Mesothelial cell of epicardium (in vitro differentiated cells): ENCODE measurements at regions not wholly inside any gene's neighbourhood (a gene's known extent, or its start where the extent isn't known, plus 50 kb on each side); places are given as distances from the start of the nearest gene placed in this dataset.
"Not testable (repeated sequence)": the region's sequence is repeated elsewhere in the genome, so short reads cannot be mapped to it uniquely, and the experiment has no call there.

Experiments used
- DNase-seq, 2 experiments: peaks; one replicate each; pipeline ENCODE4 v3.0.0; 2021; ENCODE audit warnings: low spot score in 2 of 2; ENCODE audit not compliant: unreplicated experiment in 2 of 2
- H3K27ac Mint-ChIP-seq: 2 replicates; pipeline ENCODE4 v1.8.0; 2021; ENCODE audit warnings: mixed read lengths
- H3K27me3 Mint-ChIP-seq: 2 replicates; pipeline ENCODE4 v1.8.0; 2021; ENCODE audit warnings: low read depth, mixed read lengths
- H3K36me3 Mint-ChIP-seq: 2 replicates; pipeline ENCODE4 v1.8.0; 2021; ENCODE audit warnings: mixed read lengths
- H3K4me1 Mint-ChIP-seq: 2 replicates; pipeline ENCODE4 v1.8.0; 2021; ENCODE audit warnings: mixed read lengths
- H3K4me3 Mint-ChIP-seq: 2 replicates; pipeline ENCODE4 v1.8.0; 2021; ENCODE audit warnings: mild to moderate bottlenecking, moderate library complexity, mixed read lengths
- H3K9me3 Mint-ChIP-seq: 2 replicates; pipeline ENCODE4 v1.8.0; 2021; ENCODE audit warnings: mixed read lengths
- TF ChIP-seq, protein P1 (sequence below): fragments of 200-600 bp; sonication (generic); IDR thresholded peaks from one replicate; pipeline ENCODE4 v1.5.0; 2021; ENCODE audit warnings: antibody characterized with exemption; ENCODE audit not compliant: unreplicated experiment

DNA sequence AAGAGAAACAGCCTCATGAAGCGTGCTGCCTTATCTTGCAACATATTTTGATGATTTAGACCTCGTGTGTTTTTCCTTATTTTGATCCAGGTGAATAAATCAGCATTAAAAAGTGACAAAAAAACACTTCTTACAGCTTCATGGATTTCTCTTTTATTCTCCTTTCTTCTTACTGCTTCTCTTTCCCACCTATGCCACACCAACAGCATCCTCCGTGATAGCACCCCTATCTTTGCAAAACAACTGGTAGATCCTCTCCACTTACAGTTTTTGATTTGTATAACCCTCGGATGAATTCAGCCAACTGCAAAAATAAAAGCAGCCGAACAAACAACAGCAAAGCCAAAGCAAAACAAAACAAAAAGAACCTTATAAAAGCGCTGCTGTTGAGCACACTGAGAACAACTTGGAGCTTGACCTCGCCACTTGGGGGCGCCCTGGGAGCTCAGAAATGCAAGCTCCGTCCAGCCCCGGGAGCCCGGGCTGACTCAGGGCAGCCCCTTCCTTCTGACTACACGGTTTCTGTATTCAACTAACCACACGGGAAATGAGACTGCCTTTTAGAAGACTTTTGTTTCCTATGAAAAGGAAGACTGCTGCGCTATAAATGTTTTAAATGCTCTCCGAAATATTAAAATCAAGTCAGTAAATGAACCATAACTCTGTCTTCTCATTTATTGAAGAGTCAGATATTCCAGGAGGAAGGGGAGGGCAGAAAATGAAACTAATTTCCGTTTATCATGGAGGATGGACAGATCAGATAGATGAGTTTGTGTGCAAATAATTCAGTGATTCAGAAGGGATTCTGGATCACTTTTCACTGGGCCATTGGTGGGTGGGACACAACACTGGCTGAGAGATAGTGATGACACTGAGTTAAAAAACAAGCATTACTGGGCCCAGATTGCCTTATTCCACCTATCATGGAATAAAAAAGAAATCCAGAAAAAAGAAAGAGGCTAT is 186.8 kb downstream of the ATP6V0E2 start:
- H3K27me3 Mint-ChIP-seq = peaks cover 37% of the 10 kb centered on the region
- peak; percentile 35 to 82 for DNase-seq
- not testable (repeated sequence) for H3K9me3 Mint-ChIP-seq, H3K4me1 Mint-ChIP-seq, H3K36me3 Mint-ChIP-seq, H3K27ac Mint-ChIP-seq, H3K4me3 Mint-ChIP-seq

DNA sequence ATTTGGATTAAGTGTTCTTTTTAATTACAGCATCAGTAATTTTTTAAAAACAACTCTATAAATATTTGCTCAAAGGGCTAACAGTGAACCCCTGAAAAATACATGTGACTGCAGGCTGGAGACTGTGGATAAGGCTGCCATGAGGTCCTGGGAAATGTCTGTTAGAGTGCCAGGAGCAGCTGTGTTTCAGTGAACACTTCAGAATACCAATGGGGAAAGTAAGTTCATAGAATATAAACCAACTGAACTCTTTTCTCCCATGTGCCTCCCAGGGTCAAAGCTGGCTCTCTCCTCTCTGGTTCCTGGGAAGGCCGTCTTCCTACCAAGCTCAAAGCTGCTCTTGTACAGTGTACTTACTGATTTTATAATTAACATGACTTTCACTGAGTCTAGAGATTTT is 189.4 kb downstream of the ATP6V0E2 start:
- H3K27me3 Mint-ChIP-seq = peaks cover 29% of the 10 kb centered on the region
- H3K9me3 Mint-ChIP-seq, H3K36me3 Mint-ChIP-seq, H3K4me3 Mint-ChIP-seq, H3K27ac Mint-ChIP-seq, DNase-seq, H3K4me1 Mint-ChIP-seq: not testable (repeated sequence)

DNA sequence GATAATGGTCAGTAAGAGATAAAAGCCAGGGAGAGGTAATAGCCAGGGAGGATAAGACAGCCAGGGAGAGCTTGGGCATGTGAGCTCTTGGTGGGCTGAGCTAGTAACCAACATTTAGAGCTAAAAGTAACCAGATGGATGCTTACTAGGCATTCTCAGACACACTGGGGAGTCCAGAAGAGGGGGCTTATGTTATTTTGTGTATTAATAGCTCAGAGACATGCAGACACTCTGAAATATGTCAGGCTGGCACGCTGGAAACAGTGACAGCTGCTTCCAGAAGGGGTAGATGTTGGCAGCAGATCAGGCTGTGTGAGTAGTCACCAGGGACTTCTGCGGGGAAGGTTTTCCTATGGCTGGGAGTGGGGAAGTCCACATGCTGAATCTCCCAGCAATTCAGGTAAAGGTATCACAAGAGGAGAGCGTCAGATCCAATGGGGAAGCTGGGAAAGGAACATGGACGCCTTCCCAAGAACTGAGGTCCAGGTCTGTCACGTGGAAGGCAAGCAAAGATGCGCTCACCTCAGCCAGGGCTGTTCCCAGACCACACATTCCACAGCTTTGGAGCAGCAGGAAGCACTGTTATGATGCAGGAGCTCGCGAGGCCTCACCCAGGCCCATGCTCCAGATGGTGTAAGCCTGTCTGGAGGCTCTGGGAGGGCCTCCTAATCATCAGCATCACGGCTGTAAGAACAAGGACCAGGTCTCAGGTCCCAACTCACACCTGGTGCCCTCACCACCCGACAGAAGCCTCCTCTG is 196.0 kb downstream of the ATP6V0E2 start:
- H3K4me1 Mint-ChIP-seq, H3K4me3 Mint-ChIP-seq, H3K27ac Mint-ChIP-seq, DNase-seq, H3K9me3 Mint-ChIP-seq, H3K36me3 Mint-ChIP-seq: not testable (repeated sequence)
- peaks cover 15% of the 10 kb centered on the region for H3K27me3 Mint-ChIP-seq

DNA sequence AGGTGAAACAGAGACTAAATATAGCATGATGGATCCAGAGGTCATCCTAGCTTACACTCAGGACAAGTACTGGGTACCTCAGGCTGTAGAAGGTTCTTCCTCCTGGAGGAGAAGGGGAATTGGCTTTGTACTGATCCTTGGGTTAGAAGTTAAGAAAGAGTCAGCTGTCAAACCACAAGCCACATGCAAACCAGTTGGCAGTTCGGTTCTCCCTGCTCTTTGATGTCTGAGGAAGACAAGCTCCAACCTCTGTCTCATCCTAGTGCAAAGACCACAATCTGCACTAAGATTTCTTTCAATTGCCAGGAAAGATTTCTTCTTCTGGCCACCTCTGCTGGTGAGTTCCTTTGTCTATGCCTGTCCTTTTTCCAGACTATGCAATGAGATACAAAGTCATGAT is 203.8 kb downstream of the ATP6V0E2 start:
- peaks cover 26% of the 10 kb centered on the region for H3K27me3 Mint-ChIP-seq
- H3K36me3 Mint-ChIP-seq = not testable (repeated sequence)

DNA sequence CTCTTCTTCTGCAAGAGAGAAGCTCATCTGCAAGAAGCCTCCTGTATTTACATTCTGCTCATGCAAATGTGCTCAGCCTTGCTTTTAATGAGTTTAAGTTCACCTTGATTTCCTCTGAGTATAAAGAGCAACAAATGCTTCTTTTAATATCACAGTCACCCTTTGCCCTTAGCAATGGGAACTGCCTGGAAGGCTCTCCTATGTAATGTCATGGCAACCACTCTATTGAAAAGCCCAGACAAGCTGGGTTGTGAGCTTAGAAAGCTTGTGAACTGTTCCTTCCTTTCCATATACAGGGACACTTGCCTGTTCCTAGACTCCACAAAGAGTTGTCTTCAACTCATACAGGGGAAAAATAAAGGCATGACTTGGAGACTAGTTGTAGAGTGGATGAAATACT is 208.1 kb downstream of the ATP6V0E2 start:
- H3K27ac Mint-ChIP-seq = not testable (repeated sequence)

More for the DNA sequence above, 203.8 kb downstream of the ATP6V0E2 start:
- not testable (repeated sequence) for H3K4me1 Mint-ChIP-seq, DNase-seq, H3K9me3 Mint-ChIP-seq, H3K27ac Mint-ChIP-seq, H3K4me3 Mint-ChIP-seq

DNA sequence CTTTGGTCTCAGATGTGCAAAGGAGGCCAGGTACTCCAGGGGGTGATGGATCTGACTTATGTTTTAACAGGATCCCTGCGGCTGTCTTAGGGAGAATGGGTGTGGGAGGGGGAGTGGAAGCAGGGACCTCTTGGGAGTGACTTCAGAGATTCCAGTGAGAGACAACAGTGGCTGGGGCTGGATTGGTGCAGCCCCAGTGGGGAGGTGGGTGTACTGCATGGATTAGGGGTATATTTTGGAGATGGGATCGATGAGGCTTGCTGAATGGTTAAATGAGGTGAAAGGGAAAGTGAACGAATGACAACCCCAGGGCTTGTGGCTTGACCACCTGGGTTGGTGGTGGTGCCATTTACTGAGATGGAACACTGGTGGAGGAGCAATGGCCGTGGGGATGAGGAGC is 211.0 kb downstream of the ATP6V0E2 start:
- H3K36me3 Mint-ChIP-seq = not testable (repeated sequence)

More for the DNA sequence above, 208.1 kb downstream of the ATP6V0E2 start:
- not testable (repeated sequence) for H3K4me1 Mint-ChIP-seq, DNase-seq, H3K4me3 Mint-ChIP-seq, H3K9me3 Mint-ChIP-seq, H3K36me3 Mint-ChIP-seq
- peaks cover 35% of the 10 kb centered on the region for H3K27me3 Mint-ChIP-seq

DNA sequence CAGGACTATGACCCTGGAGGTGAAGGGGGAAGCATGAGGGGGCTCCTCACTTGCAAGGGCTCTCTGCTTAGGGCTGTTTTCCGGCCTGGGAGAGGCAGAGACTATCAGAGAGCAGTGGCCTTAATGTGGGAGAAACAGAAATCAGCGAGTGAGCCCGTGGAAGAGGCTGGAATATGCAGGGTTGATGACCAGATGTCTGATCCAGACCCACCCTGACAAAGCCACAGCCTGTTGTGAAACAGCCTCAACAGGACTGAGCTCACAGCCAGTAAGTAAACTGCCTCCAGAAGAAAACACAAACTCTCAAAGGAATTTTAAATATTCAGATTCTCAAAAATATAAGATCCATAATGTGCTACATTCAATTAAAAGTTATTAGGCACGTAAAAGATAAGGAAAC is 213.7 kb downstream of the ATP6V0E2 start:
- H3K27ac Mint-ChIP-seq, H3K4me3 Mint-ChIP-seq, H3K9me3 Mint-ChIP-seq, H3K36me3 Mint-ChIP-seq, DNase-seq: not testable (repeated sequence)
- Mint-ChIP-seq H3K4me1 (peaks cover 12% of the 10 kb centered on the region), H3K27me3 (peaks cover 14% of the 10 kb centered on the region)

More for the DNA sequence above, 211.0 kb downstream of the ATP6V0E2 start:
- TF ChIP-seq, protein P1, sequence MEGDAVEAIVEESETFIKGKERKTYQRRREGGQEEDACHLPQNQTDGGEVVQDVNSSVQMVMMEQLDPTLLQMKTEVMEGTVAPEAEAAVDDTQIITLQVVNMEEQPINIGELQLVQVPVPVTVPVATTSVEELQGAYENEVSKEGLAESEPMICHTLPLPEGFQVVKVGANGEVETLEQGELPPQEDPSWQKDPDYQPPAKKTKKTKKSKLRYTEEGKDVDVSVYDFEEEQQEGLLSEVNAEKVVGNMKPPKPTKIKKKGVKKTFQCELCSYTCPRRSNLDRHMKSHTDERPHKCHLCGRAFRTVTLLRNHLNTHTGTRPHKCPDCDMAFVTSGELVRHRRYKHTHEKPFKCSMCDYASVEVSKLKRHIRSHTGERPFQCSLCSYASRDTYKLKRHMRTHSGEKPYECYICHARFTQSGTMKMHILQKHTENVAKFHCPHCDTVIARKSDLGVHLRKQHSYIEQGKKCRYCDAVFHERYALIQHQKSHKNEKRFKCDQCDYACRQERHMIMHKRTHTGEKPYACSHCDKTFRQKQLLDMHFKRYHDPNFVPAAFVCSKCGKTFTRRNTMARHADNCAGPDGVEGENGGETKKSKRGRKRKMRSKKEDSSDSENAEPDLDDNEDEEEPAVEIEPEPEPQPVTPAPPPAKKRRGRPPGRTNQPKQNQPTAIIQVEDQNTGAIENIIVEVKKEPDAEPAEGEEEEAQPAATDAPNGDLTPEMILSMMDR = peak; percentile 15
- Mint-ChIP-seq H3K27me3 (peaks cover 24% of the 10 kb centered on the region), H3K4me1 (peaks cover 11% of the 10 kb centered on the region)
- not testable (repeated sequence) for H3K27ac Mint-ChIP-seq, DNase-seq, H3K9me3 Mint-ChIP-seq, H3K4me3 Mint-ChIP-seq

DNA sequence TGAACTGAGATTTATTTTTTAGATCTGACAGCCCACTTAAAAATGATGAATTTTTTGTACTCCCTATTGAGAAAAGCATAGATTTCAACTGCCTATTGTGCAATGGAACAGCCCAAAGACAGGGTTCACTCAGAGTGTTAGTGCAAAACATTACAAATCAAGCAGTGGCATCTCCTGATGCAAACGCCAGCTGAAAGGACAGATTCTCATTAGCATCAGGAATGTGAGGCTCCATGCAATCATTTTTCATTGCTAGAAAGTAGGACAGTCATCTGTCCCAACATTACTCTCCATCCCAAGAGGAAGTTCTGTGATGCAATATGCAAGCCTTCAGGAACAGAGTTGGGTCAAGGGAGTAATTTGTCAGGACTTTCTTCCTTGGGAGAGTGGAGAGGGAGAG is 215.4 kb downstream of the ATP6V0E2 start:
- H3K27ac Mint-ChIP-seq = peak overlapping the region; percentile 55
- H3K27me3 Mint-ChIP-seq = peaks cover 12% of the 10 kb centered on the region
- not testable (repeated sequence) for H3K9me3 Mint-ChIP-seq, H3K36me3 Mint-ChIP-seq, DNase-seq, H3K4me3 Mint-ChIP-seq
- H3K4me1 Mint-ChIP-seq = peaks cover 14% of the 10 kb centered on the region

DNA sequence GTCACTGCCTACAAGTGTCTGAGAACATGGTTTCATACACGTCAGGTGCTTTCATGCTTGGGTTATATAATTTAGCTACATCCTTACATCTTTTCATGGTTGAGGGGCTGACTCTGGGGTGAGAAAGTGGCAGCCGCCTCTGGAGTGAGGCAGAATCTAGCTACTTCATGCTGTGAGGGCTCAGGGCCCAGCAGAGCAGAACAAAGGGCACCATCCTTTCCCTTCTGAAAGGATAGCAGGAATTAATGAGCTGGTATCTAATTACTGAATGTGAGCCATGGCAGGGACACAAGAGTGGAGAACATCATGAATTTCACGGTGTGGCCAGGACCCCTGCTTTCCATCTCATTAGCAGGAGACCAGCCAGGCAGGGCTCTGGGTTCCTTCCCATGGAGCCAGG is 217.0 kb downstream of the ATP6V0E2 start:
- H3K4me3 Mint-ChIP-seq, H3K27me3 Mint-ChIP-seq, H3K36me3 Mint-ChIP-seq, H3K27ac Mint-ChIP-seq, H3K9me3 Mint-ChIP-seq, DNase-seq: not testable (repeated sequence)
- peaks cover 14% of the 10 kb centered on the region for H3K4me1 Mint-ChIP-seq

DNA sequence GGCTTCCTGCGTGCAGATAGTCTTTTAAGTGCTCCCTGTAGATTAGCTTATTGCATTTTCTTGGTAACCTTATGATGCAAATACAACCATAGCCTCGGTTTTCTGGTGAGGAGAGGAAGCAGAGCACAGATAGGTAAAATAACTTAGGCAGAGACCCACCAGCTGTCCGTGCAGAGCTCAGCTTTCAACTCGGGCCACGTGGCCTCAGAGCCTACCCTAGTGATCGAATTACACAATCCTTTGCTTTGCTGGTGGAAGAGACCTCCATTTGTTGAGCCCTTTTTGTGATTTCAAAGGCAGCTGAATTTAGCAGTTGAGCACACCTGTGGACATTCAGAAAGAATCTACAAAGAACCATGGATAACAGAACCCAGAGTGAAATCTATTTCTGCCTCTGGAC is 220.1 kb downstream of the ATP6V0E2 start:
- DNase-seq, H3K36me3 Mint-ChIP-seq, H3K4me3 Mint-ChIP-seq, H3K9me3 Mint-ChIP-seq, H3K27ac Mint-ChIP-seq, H3K27me3 Mint-ChIP-seq: not testable (repeated sequence)
- H3K4me1 Mint-ChIP-seq = peaks cover 21% of the 10 kb centered on the region

DNA sequence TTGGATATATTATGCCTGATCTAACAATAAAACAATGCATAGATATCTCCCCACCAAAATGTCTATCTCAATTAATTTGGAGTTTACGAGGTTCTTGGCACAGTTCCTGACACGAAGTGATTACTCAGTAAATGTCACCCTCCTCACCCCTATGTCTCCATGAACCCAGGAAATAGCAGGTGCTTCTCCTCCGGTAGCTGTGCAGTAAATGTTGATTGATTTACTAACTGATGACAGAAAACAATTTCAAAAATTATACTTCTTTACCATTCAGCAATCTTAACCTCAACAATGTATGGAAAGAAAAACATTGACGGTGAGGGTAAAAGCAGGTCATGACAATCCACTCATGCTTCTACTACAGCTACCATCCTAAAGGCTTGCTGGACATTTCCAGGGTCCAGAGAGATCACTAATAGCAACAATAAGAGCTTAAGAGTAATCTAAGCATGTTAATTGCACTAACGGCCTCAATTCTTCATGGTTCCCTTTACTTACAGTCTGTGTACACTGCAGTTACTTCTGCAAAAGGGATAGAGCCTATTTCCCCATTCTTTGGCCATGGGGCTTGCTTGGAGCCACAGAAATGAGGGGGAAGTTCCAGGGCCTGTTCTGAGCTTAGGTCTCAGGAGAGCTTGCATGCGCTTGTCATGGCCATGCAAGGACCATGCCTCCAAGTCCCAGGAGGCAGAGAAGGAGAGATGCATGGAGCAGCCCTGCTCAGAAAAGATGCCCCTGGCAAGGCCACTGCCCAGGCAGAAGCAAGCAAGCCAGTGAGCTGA is 222.6 kb downstream of the ATP6V0E2 start:
- H3K36me3 Mint-ChIP-seq, H3K9me3 Mint-ChIP-seq: not testable (repeated sequence)
- peak overlapping the region; percentile 82 for H3K27ac Mint-ChIP-seq

DNA sequence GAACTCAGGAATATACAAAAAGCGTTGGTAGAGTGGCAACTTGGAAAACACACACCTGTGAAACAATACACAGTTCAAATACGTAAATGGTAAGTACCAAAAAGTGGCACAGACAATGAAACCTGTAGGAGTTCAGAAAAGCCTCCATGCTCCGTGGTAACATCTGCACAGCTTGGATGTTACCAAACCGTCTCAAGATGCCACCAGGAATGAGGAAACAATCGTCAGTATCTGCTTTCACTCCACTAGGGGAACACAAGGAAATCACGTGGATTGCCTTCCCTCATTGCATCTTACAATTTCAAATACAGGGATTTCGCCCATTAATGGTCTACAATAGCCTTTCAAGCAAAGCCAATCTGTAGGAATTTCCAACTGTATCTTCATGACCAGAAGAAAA is 224.6 kb upstream of the LRRC61 start:
- not testable (repeated sequence) for H3K27ac Mint-ChIP-seq, DNase-seq, H3K27me3 Mint-ChIP-seq, H3K36me3 Mint-ChIP-seq, H3K4me3 Mint-ChIP-seq, H3K9me3 Mint-ChIP-seq
- H3K4me1 Mint-ChIP-seq = peaks cover 12% of the 10 kb centered on the region

More for the DNA sequence above, 222.6 kb downstream of the ATP6V0E2 start:
- not testable (repeated sequence) for DNase-seq, H3K27me3 Mint-ChIP-seq
- Mint-ChIP-seq H3K4me1 (peaks cover 12% of the 10 kb centered on the region), H3K4me3 (peak overlapping the region; percentile 30)
